Endothelial cell of umbilical vein (primary cell): ENCODE measurements at regions not wholly inside any gene's neighbourhood (a gene's known extent, or its start where the extent isn't known, plus 50 kb on each side); places are given as distances from the start of the nearest gene placed in this dataset.

ENCODE experiments used
- BruUV-seq: library from RNA; stranded (reverse); fragments of 400-500 nt; replicated peaks from 2 replicates; lab custom pipeline; 2021; lab: Mats Ljungman, UMichigan
- CTCF ChIA-PET: fragments of 300-600, 350-600 bp; sonication (Branson Sonifier 250); formaldehyde crosslinking; loops from one replicate; lab custom pipeline; 2021; ENCODE audit warnings: antibody characterized with exemption, inconsistent platforms; lab: Charles Lee
- POLR2A ChIA-PET: fragments of 300-600, 350-600 bp; sonication (Branson Sonifier 250); formaldehyde crosslinking; loops from one replicate; lab custom pipeline; 2021; ENCODE audit warnings: antibody characterized with exemption, inconsistent platforms; lab: Charles Lee
- DNase-seq: peaks from one replicate; pipeline ENCODE4 v3.0.0-alpha.2; 2011; ENCODE audit warnings: low read depth, low spot score
- FAIRE-seq: peaks from 2 replicates; lab custom pipeline; 2011; peaks lifted over from hg19 to GRCh38; lab: Jason Lieb, UNC
- H2AFZ ChIP-seq: 2 replicates; pipeline ENCODE4 v1.6.0; 2012; ENCODE audit warnings: low read depth, low read length, control low read depth, inconsistent platforms
- H3K27ac ChIP-seq: 2 replicates; pipeline ENCODE4 v1.5.1; 2011; ENCODE audit warnings: low read depth, mild to moderate bottlenecking, control low read depth, low read length, moderate library complexity; ENCODE audit not compliant: insufficient read depth
- H3K27me3 ChIP-seq, 2 experiments: 2 replicates each; pipeline versions ENCODE4 v1.6.0 to v1.6.1; 2011; ENCODE audit warnings: low read length in 2 of 2, mixed read lengths in 1 of 2; ENCODE audit not compliant: control insufficient read depth in 2 of 2, insufficient read depth in 2 of 2
- H3K36me3 ChIP-seq, 2 experiments: 2 replicates in 1 of 2; 3 replicates in 1 of 2; pipeline ENCODE4 v1.5.1; 2011; ENCODE audit warnings: low read length in 2 of 2, mild to moderate bottlenecking in 1 of 2, moderate library complexity in 1 of 2; ENCODE audit not compliant: control insufficient read depth in 2 of 2, insufficient read depth in 2 of 2; ENCODE audit errors: extremely low read depth in 1 of 2
- H3K4me1 ChIP-seq: 3 replicates; pipeline ENCODE4 v1.5.1; 2011; ENCODE audit warnings: mild to moderate bottlenecking, low read length; ENCODE audit not compliant: control insufficient read depth, insufficient read depth; ENCODE audit errors: extremely low read depth
- H3K4me2 ChIP-seq: 2 replicates; pipeline ENCODE4 v1.6.1; 2011; ENCODE audit warnings: low read length, control low read depth, mixed read lengths; ENCODE audit not compliant: insufficient read depth
- H3K4me3 ChIP-seq, 3 experiments: fragments of 200-600 bp in 1 of 3; sonication (generic), shearing (Covaris generic) in 1 of 3; replicated peaks in 1 of 3; 2 replicates each; pipeline ENCODE4 v1.5.1; 2011 to 2016; ENCODE audit warnings: control low read depth in 3 of 3, low read length in 3 of 3, mild to moderate bottlenecking in 2 of 3, inconsistent platforms in 1 of 3, low read depth in 1 of 3, moderate library complexity in 1 of 3; ENCODE audit not compliant: insufficient read depth in 1 of 3
- H3K79me2 ChIP-seq: 2 replicates; pipeline ENCODE4 v1.6.0; 2012; ENCODE audit warnings: low read length, inconsistent platforms; ENCODE audit not compliant: control insufficient read depth, insufficient read depth
- H3K9ac ChIP-seq: replicated peaks from 2 replicates; pipeline ENCODE3; 2011; ENCODE audit warnings: low read length, control low read depth; ENCODE audit not compliant: insufficient read depth; ENCODE audit errors: extremely low read depth
- H3K9me1 ChIP-seq: replicated peaks from 3 replicates; pipeline ENCODE4 v1.6.0; 2011; ENCODE audit warnings: mild to moderate bottlenecking, low read length; ENCODE audit not compliant: control insufficient read depth, insufficient read depth; ENCODE audit errors: extremely low read depth
- H3K9me3 ChIP-seq: replicated peaks from 2 replicates; pipeline ENCODE4 v1.5.1; 2012; ENCODE audit warnings: low read length, inconsistent platforms; ENCODE audit not compliant: control insufficient read depth, insufficient read depth
- H4K20me1 ChIP-seq: replicated peaks from 2 replicates; pipeline ENCODE3; 2011; ENCODE audit warnings: mild to moderate bottlenecking, low read length; ENCODE audit not compliant: control insufficient read depth, insufficient read depth; ENCODE audit errors: extremely low read depth
- EZH2 ChIP-seq: IDR thresholded peaks from 2 replicates; pipeline ENCODE4 v1.6.1; 2012; ENCODE audit warnings: borderline replicate concordance, low read depth, mild to moderate bottlenecking, moderate library complexity, low read length, inconsistent platforms; ENCODE audit not compliant: severe bottlenecking
- FOS ChIP-seq: IDR thresholded peaks from 2 replicates; pipeline ENCODE4 v1.6.1; 2011; ENCODE audit warnings: mild to moderate bottlenecking, low read length, moderate library complexity, borderline replicate concordance; ENCODE audit not compliant: insufficient read depth
- GATA2 ChIP-seq: IDR thresholded peaks from 2 replicates; pipeline ENCODE4 v1.7.0; 2011; ENCODE audit warnings: low read depth, mild to moderate bottlenecking, moderate library complexity, mixed read lengths, low read length; ENCODE audit not compliant: insufficient read length, insufficient read depth
- JUN ChIP-seq: IDR thresholded peaks from 2 replicates; pipeline ENCODE4 v1.6.1; 2011; ENCODE audit warnings: borderline replicate concordance, low read depth; ENCODE audit not compliant: insufficient read length, insufficient read depth
- MAX ChIP-seq: IDR thresholded peaks from 2 replicates; pipeline ENCODE4 v1.6.1; 2011; ENCODE audit not compliant: insufficient read depth, insufficient read length
- MYC ChIP-seq: IDR thresholded peaks from one replicate; pipeline ENCODE4 v1.6.1; 2011; ENCODE audit warnings: mild to moderate bottlenecking, low read depth, low read length
- POLR2A ChIP-seq: IDR thresholded peaks from 2 replicates; pipeline ENCODE4 v1.6.1; 2012; ENCODE audit warnings: low read depth, mild to moderate bottlenecking, control low read depth, low read length
- POLR2AphosphoS5 ChIP-seq: IDR thresholded peaks from 2 replicates; pipeline ENCODE4 v1.6.1; 2012; ENCODE audit warnings: low read depth, mild to moderate bottlenecking, control low read depth, low read length, moderate library complexity; ENCODE audit not compliant: insufficient read depth
- dilution Hi-C: fragments of 300-500 bp; cut with MboI; formaldehyde crosslinking; loops from one replicate; pipeline ENCODE4 v1.15.0; 2019; ENCODE audit warnings: low sequenced_read_pairs; ENCODE audit not compliant: extremely low pct_ligation_motif_present
- intact Hi-C: fragments of 100-400 bp; cut with micrococcal nuclease; formaldehyde crosslinking; loops from one replicate; pipeline ENCODE4 v1.10.0; 2022
- TF ChIP-seq, protein P1 (sequence below), 2 donors: IDR thresholded peaks; 1 replicate in 1 of 2; 2 replicates in 1 of 2; pipeline ENCODE4 v1.5.1; 2011; ENCODE audit warnings: low read length in 2 of 2, mild to moderate bottlenecking in 2 of 2, moderate library complexity in 2 of 2, control low read depth in 1 of 2, inconsistent platforms in 1 of 2, low read depth in 1 of 2; ENCODE audit not compliant: insufficient read depth in 1 of 2; ENCODE audit errors: extremely low read depth in 1 of 2

GRCh38 chr9:107154766-107155165 lies 128.3 kb upstream of the RAD23B start:
- Histone ChIP-seq H3K9ac (no peak overlapping the region), H3K79me2 (no peaks in the 10 kb centered on the region), H3K9me1 (no peaks in the 10 kb centered on the region), H3K4me2 (no peak overlapping the region), H3K9me3 (no peaks in the 10 kb centered on the region), H2AFZ (no peak overlapping the region), H3K4me1 (no peaks in the 10 kb centered on the region), H4K20me1 (no peaks in the 10 kb centered on the region), H3K36me3 (no peaks in the 10 kb centered on the region), H3K27me3 (no peaks in the 10 kb centered on the region), H3K27ac (no peak overlapping the region), H3K4me3 (no peak overlapping the region)
- intact Hi-C loops: no loop called here
- ChIA-PET CTCF (no interaction called here), POLR2A (no interaction called here)
- no peak for FAIRE-seq
- no TSS peak for BruUV-seq
- dilution Hi-C loops: no loop called here
- TF ChIP-seq POLR2AphosphoS5 (no peak), MYC (no peak), POLR2A (no peak), GATA2 (no peak), JUN (no peak), MAX (no peak), EZH2 (no peak), FOS (no peak)
- TF ChIP-seq, protein P1, sequence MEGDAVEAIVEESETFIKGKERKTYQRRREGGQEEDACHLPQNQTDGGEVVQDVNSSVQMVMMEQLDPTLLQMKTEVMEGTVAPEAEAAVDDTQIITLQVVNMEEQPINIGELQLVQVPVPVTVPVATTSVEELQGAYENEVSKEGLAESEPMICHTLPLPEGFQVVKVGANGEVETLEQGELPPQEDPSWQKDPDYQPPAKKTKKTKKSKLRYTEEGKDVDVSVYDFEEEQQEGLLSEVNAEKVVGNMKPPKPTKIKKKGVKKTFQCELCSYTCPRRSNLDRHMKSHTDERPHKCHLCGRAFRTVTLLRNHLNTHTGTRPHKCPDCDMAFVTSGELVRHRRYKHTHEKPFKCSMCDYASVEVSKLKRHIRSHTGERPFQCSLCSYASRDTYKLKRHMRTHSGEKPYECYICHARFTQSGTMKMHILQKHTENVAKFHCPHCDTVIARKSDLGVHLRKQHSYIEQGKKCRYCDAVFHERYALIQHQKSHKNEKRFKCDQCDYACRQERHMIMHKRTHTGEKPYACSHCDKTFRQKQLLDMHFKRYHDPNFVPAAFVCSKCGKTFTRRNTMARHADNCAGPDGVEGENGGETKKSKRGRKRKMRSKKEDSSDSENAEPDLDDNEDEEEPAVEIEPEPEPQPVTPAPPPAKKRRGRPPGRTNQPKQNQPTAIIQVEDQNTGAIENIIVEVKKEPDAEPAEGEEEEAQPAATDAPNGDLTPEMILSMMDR (IDR thresholded peaks at IDR 0.05; ENCODE audit: extremely low read depth in 1 of 2, insufficient read depth in 1 of 2, low read depth in 1 of 2, low read length in 2 of 2): no peak
- DNase-seq: no peak
